ENCODE measurements at regions not wholly inside any gene's neighbourhood (a gene's known extent, or its start where the extent isn't known, plus 50 kb on each side); places are given as distances from the start of the nearest gene placed in this dataset.

- TF ChIP-seq, protein P1, sequence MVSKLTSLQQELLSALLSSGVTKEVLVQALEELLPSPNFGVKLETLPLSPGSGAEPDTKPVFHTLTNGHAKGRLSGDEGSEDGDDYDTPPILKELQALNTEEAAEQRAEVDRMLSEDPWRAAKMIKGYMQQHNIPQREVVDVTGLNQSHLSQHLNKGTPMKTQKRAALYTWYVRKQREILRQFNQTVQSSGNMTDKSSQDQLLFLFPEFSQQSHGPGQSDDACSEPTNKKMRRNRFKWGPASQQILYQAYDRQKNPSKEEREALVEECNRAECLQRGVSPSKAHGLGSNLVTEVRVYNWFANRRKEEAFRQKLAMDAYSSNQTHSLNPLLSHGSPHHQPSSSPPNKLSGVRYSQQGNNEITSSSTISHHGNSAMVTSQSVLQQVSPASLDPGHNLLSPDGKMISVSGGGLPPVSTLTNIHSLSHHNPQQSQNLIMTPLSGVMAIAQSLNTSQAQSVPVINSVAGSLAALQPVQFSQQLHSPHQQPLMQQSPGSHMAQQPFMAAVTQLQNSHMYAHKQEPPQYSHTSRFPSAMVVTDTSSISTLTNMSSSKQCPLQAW (CRISPR knock-in tag; IDR thresholded peaks at IDR 0.05) = 0 out of 2 replicates have a peak, but pooled peaks have one; percentile 50
- TF ChIP-seq XRCC5 (optimal IDR thresholded peaks at IDR 0.05; ENCODE audit: low read length) = peak; percentile 33
- TF ChIP-seq GATAD2A (CRISPR knock-in tag; IDR thresholded peaks at IDR 0.05) = peak; percentile 35; the same call in 1 of the 2 replicates
- TF ChIP-seq IRX3 (CRISPR knock-in tag; IDR thresholded peaks at IDR 0.05; ENCODE audit: borderline replicate concordance, low read depth) = no peak
- no peak for TF ChIP-seq ATF7 (IDR thresholded peaks at IDR 0.05)
- TF ChIP-seq ATF7 (CRISPR knock-in tag; IDR thresholded peaks at IDR 0.05) = peak; percentile 71; the same call in 1 of the 2 replicates
- TF ChIP-seq SRSF9 (IDR thresholded peaks at IDR 0.05; ENCODE audit: borderline replicate concordance, insufficient read depth, low read depth, low read length, poor library complexity, severe bottlenecking) = no peak
- TF ChIP-seq RXRB (CRISPR knock-in tag; IDR thresholded peaks at IDR 0.05; ENCODE audit: borderline replicate concordance) = peak; percentile 49; the same call in 1 of the 2 replicates
- TF ChIP-seq ZNF335 (CRISPR knock-in tag; IDR thresholded peaks at IDR 0.05) = no peak
- no peak for TF ChIP-seq ISX (CRISPR knock-in tag; conservative IDR thresholded peaks at IDR 0.05)
- TF ChIP-seq ZNF570 (CRISPR knock-in tag; IDR thresholded peaks at IDR 0.05; ENCODE audit: borderline replicate concordance) = no peak
- TF ChIP-seq ZNF605 (CRISPR knock-in tag; IDR thresholded peaks at IDR 0.05) = no peak
- TF ChIP-seq FOXA1 (IDR thresholded peaks at IDR 0.05) = no peak
- TF ChIP-seq FOXA1 (CRISPR knock-in tag; IDR thresholded peaks at IDR 0.05) = peak; percentile 50; the same call in 1 of the 2 replicates
- TF ChIP-seq MED1 (CRISPR knock-in tag; IDR thresholded peaks at IDR 0.05) = peak; percentile 32; the same call in 1 of the 2 replicates
- no peak for TF ChIP-seq ZBTB38 (CRISPR knock-in tag; IDR thresholded peaks at IDR 0.05)
- TF ChIP-seq KDM6A (CRISPR knock-in tag; IDR thresholded peaks at IDR 0.05; ENCODE audit: low read depth) = 0 out of 2 replicates have a peak, but pooled peaks have one; percentile 34
- no peak for TF ChIP-seq GRHL1 (CRISPR knock-in tag; conservative IDR thresholded peaks at IDR 0.05)
- TF ChIP-seq PPARG (CRISPR knock-in tag; conservative IDR thresholded peaks at IDR 0.05) = no peak
- no peak for TF ChIP-seq MTF2 (CRISPR knock-in tag; IDR thresholded peaks at IDR 0.05; ENCODE audit: borderline replicate concordance)
- TF ChIP-seq PHF5A (CRISPR knock-in tag; IDR thresholded peaks at IDR 0.05; ENCODE audit: low read depth, unreplicated experiment) = no peak
- TF ChIP-seq ZNF33A (CRISPR knock-in tag; IDR thresholded peaks at IDR 0.05; ENCODE audit: borderline replicate concordance) = no peak
- TF ChIP-seq TFAP4 (IDR thresholded peaks at IDR 0.05; ENCODE audit: borderline replicate concordance, low read depth) = peak; percentile 58; the same call in 1 of the 2 replicates
- no peak for TF ChIP-seq ZNF780A (CRISPR knock-in tag; IDR thresholded peaks at IDR 0.05)
- no peak for TF ChIP-seq NBN (conservative IDR thresholded peaks at IDR 0.05)
- peak; percentile 55; the same call in 1 of the 2 replicates for TF ChIP-seq FOXO1 (CRISPR knock-in tag; IDR thresholded peaks at IDR 0.05)
- no peak for TF ChIP-seq POLR2G (IDR thresholded peaks at IDR 0.05; ENCODE audit: low read depth, low read length)
- no peak for TF ChIP-seq SMAD1 (CRISPR knock-in tag; IDR thresholded peaks at IDR 0.05; ENCODE audit: borderline replicate concordance, low read depth)
- TF ChIP-seq XBP1 (CRISPR knock-in tag; IDR thresholded peaks at IDR 0.05) = no peak
- TF ChIP-seq FOXA3 (CRISPR knock-in tag; IDR thresholded peaks at IDR 0.05) = peak; percentile 77
- TF ChIP-seq EHMT2 (IDR thresholded peaks at IDR 0.05; ENCODE audit: borderline replicate concordance, low read depth, low read length) = no peak
- peak; percentile 61 for TF ChIP-seq RARA (CRISPR knock-in tag; IDR thresholded peaks at IDR 0.05)
Measured at GRCh38 chr18:45548614-45549013, 66.7 kb upstream of the SLC14A2 start (continued).
